ENCODE measurements at regions not wholly inside any gene's neighbourhood (a gene's known extent, or its start where the extent isn't known, plus 50 kb on each side); places are given as distances from the start of the nearest gene placed in this dataset.

DNA sequence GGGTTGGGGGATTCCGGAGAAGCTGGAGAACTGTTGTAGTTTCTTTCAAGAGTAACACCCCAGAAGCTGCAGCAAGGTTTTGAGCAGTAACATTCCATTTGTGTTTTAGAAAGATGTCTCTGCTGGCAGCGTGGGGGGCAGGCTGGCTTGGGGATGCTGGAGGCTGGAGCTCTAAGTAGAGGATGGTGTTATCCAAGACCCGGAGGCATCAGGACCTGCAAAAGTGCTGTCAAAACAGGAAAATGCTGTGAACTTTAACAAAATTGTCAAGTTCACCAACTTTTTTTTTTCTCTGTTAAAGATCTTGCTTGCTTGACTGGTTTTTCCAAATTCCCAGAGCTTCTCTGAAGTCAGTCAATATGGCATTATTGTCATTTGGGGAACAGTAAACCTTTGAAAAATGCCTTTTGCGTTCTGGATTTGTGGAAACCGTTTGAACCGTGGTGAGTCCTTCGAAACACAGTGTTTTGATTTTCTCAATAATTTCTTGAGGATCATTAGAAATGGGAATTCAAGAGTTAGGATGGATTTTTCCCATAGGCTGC, 189.6 kb upstream of the NLRP1 start:
- DNase-seq, result no peak
- intact Hi-C loops (cut with DNase I), result no loop called here
- no peak for ATAC-seq (ENCODE audit: poor library complexity)

DNA sequence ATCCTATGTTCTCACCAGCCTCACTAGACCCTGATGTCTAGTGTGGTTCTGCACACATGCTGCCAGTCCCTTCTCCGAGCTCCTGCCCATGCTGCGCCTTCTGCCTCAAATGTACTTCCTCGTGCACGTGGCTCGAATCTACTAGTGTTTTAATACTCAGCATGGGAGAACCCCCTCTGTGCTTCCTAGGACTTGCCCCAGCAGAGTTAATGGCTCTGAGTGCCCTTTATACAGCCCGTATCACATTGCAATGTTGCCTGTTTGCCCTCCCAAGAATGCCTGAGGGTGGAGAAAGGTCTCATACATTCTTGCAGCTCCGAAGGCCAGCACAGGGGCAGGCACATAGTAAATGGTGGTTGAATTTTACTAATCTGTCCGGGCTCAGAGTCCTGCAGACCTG, 190.8 kb upstream of the NLRP1 start:
- DNase-seq, result no peak
- intact Hi-C loops (cut with DNase I), result no loop called here
- ATAC-seq (ENCODE audit: poor library complexity), result no peak

DNA sequence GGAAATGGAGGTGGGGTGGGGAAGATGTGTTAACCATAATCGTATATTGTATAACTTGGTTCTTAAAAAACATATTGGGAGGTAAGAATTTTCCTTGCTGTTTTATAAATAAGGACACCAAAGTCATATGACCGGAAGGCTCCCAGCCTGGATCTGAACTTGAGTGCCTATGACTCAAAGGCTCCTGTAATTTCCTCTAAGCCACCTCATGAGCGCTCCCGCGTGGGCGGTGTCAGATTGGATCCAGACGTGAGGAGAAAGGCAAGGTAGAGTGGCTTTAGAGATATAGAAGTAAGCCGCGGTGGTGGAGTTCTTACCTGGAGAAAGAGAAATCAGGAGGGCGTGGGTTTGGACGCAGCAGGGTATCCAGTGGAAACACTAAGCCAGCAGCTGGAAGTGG, 196.2 kb upstream of the NLRP1 start:
- ATAC-seq (ENCODE audit: poor library complexity), result no peak
- intact Hi-C loops (cut with DNase I), result no loop called here
- DNase-seq, result no peak

DNA sequence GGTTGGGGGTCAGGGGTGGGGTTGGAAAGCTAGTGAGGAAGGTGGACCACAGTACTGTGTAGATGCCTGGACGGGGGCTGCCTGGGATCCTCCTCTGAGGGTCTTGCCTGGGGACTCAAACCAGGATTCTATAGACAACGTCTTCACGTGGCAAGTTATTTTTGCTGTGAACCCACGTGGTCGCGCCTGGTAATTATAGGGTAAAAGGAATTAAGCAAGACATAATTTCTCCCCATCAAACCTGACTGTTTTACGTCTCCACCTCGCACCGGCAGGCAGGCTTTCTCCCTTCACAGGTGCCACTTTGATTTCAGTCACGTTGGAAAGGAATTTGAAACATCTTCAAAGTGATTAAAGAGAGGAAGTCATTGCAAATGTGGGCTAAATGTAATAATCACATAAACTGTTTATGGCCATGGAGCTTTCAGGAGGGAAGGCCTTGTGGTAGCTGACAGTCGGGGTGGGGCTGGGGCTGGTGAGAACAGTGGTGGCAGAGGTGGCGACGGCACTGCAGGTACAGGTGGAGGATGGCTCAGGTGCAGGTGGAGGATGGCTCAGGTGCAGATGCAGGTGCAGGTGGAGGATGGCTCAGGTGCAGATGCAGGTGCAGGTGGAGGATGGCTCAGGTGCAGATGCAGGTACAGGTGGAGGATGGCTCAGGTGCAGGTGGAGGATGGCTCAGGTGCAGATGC, 197.1 kb upstream of the NLRP1 start:
- intact Hi-C loops (cut with DNase I), result no loop called here

DNA sequence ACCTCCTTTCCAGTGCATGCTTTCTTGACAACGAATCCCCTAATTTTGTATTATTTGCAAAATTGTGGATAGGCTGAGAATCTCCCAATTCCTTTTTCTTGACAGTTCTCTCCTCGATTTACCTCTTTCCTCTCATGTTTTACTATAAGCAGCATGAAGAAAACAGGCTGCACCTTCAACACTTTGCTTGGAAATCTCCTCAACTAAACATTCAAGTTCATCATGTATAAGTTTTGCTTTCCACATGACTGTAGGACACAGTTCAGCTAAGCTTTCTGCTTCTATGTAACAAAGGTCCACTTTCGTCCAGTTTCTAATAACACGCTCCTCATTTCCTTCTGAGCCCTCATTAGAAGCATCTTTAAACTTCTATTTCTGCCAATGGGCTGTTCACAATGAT, 199.0 kb upstream of the NLRP1 start:
- no peak for DNase-seq
- intact Hi-C loops (cut with DNase I), result no loop called here
- no peak for ATAC-seq (ENCODE audit: poor library complexity)

More for the DNA sequence above, 197.1 kb upstream of the NLRP1 start:
- DNase-seq (no peak), ATAC-seq (ENCODE audit: poor library complexity) (no peak)

DNA sequence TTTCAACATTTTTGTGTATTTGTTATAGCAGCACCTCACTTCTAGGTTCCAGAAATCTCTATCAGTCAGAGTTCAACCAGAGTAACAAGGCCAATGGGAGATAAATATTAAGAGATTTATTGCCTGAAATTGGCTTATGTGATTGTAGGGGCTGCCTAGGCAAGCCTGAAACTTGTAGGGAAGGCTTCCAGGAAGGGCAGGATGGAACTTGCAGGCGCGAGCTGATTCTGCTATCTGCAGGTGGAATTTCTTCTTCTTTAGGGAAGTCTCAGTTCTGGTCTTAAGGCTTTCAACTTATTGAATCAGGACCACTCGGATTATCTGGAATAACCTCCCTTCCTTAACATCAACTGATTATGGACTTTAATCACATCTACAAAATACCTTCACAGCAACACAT, 199.5 kb upstream of the NLRP1 start:
- ATAC-seq (ENCODE audit: poor library complexity) (no peak), DNase-seq (no peak)
- intact Hi-C loops (cut with DNase I), result no loop called here

DNA sequence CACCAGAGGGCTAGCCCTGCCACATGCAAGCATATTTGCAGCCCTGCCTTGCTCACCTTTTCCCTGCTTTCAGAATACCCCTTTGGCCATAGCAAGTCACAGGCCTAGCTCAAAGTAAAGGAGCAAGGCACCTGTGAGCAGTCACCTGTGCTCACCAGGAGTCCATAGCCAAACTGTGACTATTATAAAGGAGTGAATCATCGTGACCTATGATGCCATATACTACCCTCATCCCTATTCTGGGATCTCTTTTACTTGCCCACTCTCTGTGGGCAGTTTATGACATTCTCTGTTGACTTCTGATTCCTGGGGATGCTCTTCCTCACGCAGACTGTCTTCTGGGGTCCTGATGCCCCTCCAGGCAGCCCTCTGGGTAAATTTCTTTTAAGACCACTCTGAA, 200.5 kb upstream of the NLRP1 start:
- intact Hi-C loops (cut with DNase I), result no loop called here
- no peak for DNase-seq

DNA sequence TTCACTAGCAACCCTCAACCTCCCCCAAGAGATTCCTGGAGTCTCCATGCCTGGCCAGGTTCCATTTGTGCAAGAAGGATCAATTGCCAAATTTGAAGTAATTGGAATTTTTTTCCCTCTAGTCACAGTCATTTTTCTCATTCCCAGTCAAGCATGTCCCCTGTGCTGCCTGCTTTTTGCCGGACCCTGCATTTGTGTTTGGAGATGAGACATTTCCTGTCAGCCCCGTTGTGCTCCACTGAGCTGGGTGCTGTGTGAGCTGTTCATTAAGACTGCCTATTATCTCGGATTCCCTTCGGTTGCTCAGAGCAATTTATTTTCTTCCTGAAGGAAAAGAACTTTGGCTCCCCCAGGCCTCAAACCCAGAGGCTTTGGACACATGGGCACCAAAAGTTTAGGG, 201.0 kb upstream of the NLRP1 start:
- no peak for DNase-seq
- ATAC-seq (ENCODE audit: poor library complexity), result no peak
- intact Hi-C loops (cut with DNase I), result no loop called here

More for the DNA sequence above, 200.5 kb upstream of the NLRP1 start:
- ATAC-seq (ENCODE audit: poor library complexity), result no peak

DNA sequence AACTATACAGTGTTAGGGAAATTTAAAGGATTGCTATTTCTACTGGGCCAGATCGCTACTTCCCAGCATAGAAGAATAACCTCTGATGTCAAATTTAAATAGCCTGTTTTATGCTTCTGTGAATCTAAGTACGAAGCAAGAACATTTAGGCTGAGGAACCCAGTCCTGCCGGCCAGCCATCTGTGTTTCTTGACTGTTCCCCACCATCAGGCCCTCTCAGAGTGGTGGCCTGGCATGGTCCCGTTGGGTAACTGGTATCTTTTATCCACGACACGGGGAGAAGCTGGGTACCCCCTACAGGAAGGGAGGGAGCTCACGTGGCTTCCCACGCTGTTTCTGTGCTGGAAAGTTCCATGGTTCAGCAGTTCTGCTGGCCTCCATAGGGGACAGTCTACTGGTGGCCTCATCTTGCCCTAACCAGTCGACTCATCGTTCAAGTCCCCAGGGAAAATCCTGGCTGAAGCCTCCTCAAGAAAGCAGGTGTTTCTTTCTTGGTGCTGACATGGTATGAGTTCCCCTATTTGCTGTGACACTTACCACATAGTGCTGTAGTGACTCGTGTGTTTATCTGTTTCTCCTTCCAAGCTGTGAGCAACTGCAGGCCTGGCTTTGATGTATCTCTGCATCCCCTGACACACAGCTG, 201.7 kb upstream of the NLRP1 start:
- DNase-seq (no peak), ATAC-seq (ENCODE audit: poor library complexity) (no peak)
- intact Hi-C loops (cut with DNase I), result no loop called here

DNA sequence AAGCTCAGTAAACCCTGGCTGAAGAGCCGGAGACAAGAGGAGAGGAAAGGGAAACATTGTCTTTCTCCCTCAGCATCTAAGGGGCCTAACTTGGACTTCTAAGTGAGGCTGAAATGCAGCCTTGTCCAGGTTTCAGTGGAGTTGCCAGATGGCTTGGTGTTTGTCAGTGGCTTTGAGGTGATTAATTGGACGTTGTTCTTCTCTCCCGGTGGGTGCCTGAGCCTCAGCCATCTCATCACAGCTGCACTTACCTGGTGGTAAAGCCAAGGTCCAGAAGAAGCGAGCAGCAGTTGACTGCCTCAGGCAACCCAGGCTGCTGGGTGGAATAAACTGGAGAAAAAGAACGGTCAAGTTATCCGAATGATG, 202.2 kb upstream of the NLRP1 start:
- intact Hi-C loops (cut with DNase I), result no loop called here
- no peak for ATAC-seq (ENCODE audit: poor library complexity)
- DNase-seq, result no peak

DNA sequence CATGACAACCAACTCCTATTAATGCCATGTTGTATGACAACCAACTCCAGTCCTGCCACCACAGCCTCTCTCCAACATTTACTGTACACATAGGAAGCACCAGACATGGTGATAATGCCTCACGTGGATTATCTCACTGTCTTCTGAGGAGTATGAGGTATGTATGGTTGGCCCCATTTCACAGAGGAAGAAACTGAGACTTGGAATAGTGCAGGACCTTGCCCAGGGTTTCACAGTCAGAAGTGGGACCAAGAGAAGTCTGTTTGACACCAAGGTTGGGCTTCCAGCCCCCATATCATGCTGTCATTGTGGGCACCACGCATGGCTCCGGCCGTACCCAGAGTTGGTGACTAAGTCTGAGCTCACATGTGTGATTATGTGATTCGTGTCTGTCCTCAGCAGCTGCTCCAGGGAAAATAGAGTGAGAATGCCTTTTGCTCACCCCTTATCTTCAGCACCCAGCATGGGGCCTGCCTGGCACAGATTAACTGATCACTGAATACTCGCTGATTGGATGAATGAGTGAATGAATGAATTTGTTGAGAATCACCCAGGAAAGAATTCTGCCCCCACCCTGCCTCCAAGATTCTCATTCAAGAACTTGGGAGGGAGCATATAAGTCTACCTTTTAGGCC, 204.1 kb upstream of the NLRP1 start:
- ATAC-seq (ENCODE audit: poor library complexity), result no peak

DNA sequence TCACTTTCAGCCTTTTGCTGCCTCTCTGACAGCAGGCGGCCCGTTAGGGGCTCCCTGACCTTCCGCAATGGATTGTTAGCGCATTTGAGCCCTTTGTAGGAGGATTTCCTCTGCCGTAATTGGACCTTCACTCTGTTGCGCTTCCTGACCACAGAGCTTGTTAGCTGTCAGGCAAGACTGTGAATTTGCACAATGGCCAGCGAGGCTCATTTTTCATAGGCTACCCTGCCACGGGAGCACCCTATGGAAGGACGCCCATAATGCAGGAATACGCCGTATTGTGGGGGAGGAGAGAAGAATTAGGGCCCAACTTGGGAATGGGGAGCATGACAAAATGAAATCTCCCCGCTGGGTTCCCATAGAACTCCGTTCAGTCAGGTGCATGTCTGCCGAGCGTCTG, 205.2 kb upstream of the NLRP1 start:
- intact Hi-C loops (cut with DNase I), result no loop called here

More for the DNA sequence above, 204.1 kb upstream of the NLRP1 start:
- no peak for DNase-seq
- intact Hi-C loops (cut with DNase I), result no loop called here

DNA sequence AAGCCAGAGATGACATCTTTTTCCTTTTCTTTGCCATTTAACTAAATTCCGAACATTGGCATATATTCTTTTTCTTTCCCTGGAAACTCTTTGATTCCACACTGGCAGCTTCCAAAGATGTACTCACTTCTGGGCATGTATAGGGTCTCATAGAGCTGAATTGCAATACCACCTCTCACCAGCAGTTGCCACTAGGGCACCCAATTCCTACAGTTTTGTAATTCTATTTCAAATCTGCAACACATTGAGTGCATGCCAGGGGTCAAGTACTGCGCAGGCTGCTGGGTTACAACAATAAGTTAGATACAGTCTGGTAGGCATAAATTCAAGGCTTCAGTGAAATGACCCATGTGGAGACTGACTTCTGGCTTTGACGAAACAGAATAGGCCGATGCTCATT, 208.8 kb upstream of the NLRP1 start:
- DNase-seq, result no peak
- intact Hi-C loops (cut with DNase I), result no loop called here
- ATAC-seq (ENCODE audit: poor library complexity), result no peak

More for the DNA sequence above, 205.2 kb upstream of the NLRP1 start:
- ATAC-seq (ENCODE audit: poor library complexity), result no peak
- DNase-seq, result no peak

DNA sequence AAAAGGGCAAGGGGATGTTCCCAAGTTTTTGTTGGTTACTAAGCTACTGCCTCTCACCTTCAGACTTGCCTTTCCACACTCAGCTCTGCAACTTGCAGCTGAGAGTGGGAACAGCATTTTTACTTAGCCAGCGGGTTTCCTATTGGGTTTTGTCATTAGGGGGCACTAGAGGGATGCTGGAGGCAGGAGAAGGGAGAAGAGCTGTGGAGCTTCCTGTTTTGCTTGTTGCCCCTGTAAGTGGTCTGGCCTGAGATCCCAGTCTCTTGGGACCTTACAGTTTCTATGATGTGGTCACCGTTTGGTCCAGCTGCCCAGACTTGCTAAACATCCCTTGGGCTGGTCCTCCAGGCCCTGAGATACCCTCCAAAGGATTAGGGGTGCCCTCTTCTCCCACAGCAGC, 209.6 kb upstream of the NLRP1 start:
- ATAC-seq (ENCODE audit: poor library complexity) (no peak), DNase-seq (no peak)
- intact Hi-C loops (cut with DNase I), result no loop called here

DNA sequence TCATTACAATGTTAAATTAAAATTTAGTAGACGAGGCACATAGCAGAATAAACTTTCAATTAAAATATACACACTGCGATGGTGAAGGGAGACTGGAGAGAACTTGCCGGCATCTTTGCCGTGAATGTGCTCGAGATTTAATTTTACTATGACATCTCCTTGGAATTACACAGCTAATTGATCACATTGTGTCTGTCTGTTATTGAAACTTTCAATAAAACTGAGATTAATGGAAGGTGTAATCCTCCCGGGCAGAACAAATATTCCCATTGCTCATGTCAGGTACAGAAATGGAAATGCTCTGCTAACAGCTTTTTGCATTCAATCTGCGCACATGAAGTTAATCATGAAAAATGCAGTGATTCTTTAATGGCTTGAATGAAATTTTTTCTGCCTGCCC, 210.1 kb upstream of the NLRP1 start:
- ATAC-seq (ENCODE audit: poor library complexity) (no peak), DNase-seq (no peak)
- intact Hi-C loops (cut with DNase I), result no loop called here

DNA sequence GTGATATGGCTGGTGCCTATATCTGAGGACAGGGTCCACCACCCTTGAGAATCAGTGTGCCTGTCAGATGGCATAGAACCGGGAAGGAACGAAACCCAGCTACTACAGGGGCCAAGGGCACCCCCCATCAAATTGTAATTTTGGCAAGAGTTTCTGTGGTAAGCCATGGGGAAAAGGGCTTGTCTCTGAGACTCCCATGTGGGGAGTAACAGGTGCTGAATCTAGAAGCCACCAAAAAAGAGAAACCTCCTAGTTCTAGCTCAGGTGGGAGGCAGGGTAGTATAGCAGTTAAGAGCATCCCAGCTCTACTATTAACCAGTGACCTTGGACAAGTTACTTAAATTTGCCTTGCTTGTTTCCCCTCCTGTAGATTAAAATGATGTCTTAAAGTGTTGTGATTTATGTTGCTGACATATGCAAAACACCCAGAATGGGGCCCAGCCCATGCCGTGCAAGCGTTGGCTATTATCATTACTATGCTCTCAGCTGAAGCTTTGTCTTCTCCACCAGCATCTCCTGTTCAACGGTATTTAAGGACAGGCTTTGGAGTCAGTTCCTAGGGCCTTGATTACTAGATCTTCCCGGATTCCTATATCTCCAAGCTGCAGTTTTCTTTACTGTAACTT, 210.7 kb upstream of the NLRP1 start:
- ATAC-seq (ENCODE audit: poor library complexity) (no peak), DNase-seq (no peak)
- intact Hi-C loops (cut with DNase I), result no loop called here

DNA sequence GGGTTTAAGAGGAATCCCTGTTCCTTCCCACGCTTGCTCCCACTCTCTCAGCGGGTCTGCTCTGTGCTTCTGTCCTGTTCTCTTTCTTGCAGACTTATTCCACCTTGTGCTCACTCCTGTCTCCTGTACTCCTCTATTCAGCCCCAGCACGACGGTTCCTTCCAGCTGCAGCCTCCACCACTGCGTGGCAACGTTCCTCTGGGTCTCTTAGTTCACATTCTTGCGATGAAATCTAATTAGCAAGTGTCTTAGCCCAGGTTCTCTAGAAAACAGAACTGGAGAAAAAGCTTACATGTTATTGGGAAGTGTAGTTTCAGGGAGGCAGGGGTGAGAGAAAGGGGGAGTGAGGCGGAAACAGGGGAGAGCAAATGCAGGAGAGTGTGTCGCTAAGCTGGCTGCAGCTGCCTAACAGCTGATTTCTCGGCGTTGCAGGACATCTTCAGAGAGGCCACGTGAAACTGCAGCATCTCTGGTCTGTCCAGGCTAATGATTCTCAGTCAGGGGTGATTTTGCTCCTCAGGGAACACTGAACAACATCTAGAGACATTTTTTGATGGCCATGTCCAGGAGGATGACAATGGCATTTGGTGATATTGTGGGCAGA, 213.2 kb upstream of the NLRP1 start:
- ATAC-seq (ENCODE audit: poor library complexity) (no peak), DNase-seq (no peak)
- intact Hi-C loops (cut with DNase I), result no loop called here

DNA sequence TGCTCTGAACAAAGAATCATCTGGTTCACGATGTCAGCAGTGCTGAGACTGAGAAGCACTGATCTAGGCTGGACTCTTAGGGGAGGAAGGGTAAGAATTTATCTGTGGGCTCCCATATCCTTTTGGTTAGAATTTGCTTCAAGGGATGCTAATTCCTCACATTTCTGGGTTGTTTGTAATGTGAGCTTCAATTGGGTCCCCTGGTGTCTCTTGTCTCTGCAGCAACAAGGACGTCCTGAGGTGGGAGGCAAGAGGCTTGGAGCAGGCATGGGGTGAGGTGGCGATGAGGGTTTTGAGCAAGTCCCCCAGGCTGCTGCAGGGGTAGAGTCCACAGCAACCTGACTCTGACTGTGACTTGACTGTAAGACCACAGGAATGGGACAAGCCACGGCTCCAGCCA, 213.8 kb upstream of the NLRP1 start:
- ATAC-seq (ENCODE audit: poor library complexity) (no peak), DNase-seq (no peak)
- intact Hi-C loops (cut with DNase I), result no loop called here

DNA sequence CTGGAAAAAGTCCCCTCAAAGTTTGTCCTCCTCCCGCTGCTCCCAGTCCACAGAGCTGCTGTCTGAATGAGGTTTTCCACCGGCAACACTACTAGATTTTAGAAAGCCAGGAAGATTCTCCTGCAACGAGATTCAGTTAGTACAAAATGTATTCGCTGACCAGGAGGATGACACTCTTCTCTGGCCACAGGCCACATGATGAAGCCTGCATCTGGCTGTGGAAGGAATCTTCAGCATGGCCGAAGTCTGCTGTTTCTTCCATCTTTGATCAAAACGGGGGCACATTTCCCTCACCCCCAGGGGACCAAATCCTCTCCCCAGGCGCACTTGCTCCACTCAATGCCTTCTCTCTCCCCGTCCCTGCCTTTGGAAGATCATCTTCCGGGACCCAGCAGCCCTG, 215.8 kb upstream of the NLRP1 start:
- no peak for ATAC-seq (ENCODE audit: poor library complexity)
- DNase-seq, result no peak
- intact Hi-C loops (cut with DNase I), result no loop called here
